NCI-H146 (cell line): ENCODE measurements at regions not wholly inside any gene's neighbourhood (a gene's known extent, or its start where the extent isn't known, plus 50 kb on each side); places are given as distances from the start of the nearest gene placed in this dataset.

Experiments
- DNase-seq: peaks from one replicate; lab custom pipeline; 2025; lab: John Stamatoyannopoulos, UW

- DNase-seq, result no peak
Measured at GRCh38 chr10:111820471-111820870, 363.1 kb downstream of the GPAM start.

- no peak for DNase-seq
Measured at GRCh38 chr10:111821871-111822270, 361.7 kb downstream of the GPAM start.

GRCh38 chr10:111822661-111823060, 360.9 kb downstream of the GPAM start:
- DNase-seq, result no peak

- DNase-seq, result no peak
Measured at GRCh38 chr10:111824128-111824527, 359.4 kb downstream of the GPAM start.

GRCh38 chr10:111830359-111830758, 353.2 kb downstream of the GPAM start:
- DNase-seq, result no peak

- no peak for DNase-seq
Measured at GRCh38 chr10:111831058-111831457, 352.5 kb downstream of the GPAM start.

- DNase-seq, result no peak
Measured at GRCh38 chr10:111833251-111833650, 350.3 kb downstream of the GPAM start.

- DNase-seq, result no peak
Measured at GRCh38 chr10:111835574-111835973, 348.0 kb downstream of the GPAM start.

GRCh38 chr10:111836064-111836463, 347.5 kb downstream of the GPAM start:
- DNase-seq, result no peak

- no peak for DNase-seq
Measured at GRCh38 chr10:111836571-111836970, 347.0 kb downstream of the GPAM start.

GRCh38 chr10:111837086-111837485, 346.5 kb downstream of the GPAM start:
- DNase-seq, result no peak

GRCh38 chr10:111837985-111838384, 345.6 kb downstream of the GPAM start:
- DNase-seq, result no peak

GRCh38 chr10:111840546-111840945, 343.0 kb downstream of the GPAM start:
- DNase-seq, result no peak

- no peak for DNase-seq
Measured at GRCh38 chr10:111852801-111853200, 330.8 kb downstream of the GPAM start.

- DNase-seq, result no peak
Measured at GRCh38 chr10:111856631-111857030, 326.9 kb downstream of the GPAM start.

- DNase-seq, result no peak
Measured at GRCh38 chr10:111865550-111865949, 318.0 kb downstream of the GPAM start.

- no peak for DNase-seq
Measured at GRCh38 chr10:111871458-111871857, 312.1 kb downstream of the GPAM start.

- DNase-seq, result no peak
Measured at GRCh38 chr10:111872591-111872990, 311.0 kb downstream of the GPAM start.

GRCh38 chr10:111873041-111873440, 310.5 kb downstream of the GPAM start:
- DNase-seq, result no peak

- DNase-seq, result no peak
Measured at GRCh38 chr10:111873621-111874135, 309.9 kb downstream of the GPAM start.

GRCh38 chr10:111874576-111874975, 309.0 kb downstream of the GPAM start:
- DNase-seq, result no peak

GRCh38 chr10:111875725-111876124, 307.8 kb downstream of the GPAM start:
- no peak for DNase-seq

GRCh38 chr10:111877258-111877657, 306.3 kb downstream of the GPAM start:
- DNase-seq, result no peak

GRCh38 chr10:111879969-111880368, 303.6 kb downstream of the GPAM start:
- no peak for DNase-seq

- DNase-seq, result no peak
Measured at GRCh38 chr10:111885046-111885445, 298.5 kb downstream of the GPAM start.
